Tongue (tissue), 1 donor: ENCODE measurements at regions not wholly inside any gene's neighbourhood (a gene's known extent, or its start where the extent isn't known, plus 50 kb on each side); places are given as distances from the start of the nearest gene placed in this dataset.
"Not testable (repeated sequence)": the region's sequence is repeated elsewhere in the genome, so short reads cannot be mapped to it uniquely, and the experiment has no call there.

Experiments used
- DNase-seq: peaks from one replicate; pipeline ENCODE4 v3.0.0-alpha.2; 2015

DNA sequence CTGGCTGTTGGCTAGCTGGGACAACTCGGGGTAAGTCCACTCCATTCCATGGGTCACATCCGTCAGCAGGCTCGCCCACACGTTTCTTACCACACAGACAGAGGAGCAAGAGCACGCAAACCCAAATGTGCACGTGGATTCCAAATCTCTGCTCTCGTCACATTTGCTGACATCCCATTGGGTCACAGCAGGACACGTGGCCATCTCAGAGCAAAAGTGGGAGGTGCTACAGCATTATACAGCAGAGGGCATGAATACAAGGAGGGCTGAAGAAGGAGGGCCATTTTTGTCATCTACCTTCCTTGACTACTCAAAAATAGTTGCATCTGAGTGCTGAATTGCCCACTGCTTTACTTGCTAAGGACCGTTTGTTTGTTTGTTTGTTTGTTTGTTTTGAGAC, 84.7 kb downstream of the RBBP6 start:
- DNase-seq = no peak

DNA sequence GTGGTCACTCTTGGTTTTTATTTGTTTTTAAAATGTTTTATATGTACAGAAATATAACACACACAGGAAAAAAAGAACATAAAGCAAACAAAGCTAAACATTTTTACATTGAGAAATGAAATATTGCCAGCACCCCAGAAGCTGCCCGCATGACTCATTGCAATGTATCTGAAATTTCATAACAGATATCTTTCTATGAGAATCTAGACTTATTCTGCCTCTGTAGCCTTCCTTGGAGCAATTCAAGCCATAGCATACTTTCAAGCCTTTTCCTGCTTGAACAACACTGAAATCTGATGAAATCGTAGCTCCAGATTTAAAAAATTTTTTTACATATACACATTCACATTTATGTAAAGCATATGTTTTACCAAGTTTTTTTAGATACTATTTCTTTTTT, 86.9 kb downstream of the RBBP6 start:
- no peak for DNase-seq

DNA sequence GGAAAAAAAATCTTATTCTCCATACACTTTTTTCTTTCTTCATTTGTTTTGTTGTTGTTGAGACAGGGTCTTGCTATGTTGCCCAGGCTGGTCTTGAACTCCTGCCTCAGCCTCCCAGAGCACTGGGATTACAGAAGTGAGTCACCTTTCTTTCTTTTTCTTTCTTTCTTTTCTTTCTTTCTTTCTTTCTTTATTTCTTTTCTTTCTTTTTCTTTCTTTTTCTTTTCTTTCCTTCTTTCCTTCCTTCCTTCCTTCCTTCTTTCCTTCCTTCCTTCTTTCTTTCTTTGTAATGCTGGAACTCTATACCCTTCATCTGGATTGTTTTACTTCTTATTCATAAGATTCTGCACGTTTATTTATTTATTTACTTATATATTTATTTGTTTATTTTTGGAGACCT, 94.5 kb upstream of the TNRC6A start:
- DNase-seq = no peak

DNA sequence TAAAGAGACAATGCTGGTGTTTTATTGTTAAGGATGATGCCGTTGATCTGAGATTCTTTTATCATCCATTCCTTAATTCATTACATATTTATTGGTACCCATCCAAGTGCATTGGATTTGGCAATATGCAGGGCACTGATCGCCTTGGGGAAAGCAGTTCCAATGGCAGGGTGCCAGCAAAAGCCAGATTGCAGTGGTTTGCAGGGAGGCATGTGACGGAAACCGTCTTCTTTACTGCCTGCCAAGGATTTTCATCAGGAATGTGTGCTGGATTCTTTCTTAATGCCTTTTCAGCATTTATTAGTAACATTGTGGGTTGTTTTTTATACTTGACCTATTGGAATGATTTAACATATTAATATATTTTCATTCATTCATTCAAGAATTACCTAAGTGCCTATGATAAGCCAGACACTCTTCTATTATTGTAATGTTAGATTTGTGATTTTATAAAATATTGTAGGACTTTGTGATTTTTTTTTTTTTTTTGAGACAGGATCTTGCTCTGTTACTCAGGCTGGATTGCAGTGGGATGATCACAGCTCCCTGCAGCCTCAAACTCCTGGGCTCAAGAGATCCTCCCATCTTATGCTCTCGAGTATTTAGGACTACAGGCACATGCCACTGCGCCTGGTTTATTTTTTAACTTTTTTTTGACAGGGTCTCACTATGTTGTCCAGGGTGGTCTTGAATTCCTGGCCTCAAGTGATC, 93.4 kb upstream of the TNRC6A start:
- peak; percentile 85 for DNase-seq

DNA sequence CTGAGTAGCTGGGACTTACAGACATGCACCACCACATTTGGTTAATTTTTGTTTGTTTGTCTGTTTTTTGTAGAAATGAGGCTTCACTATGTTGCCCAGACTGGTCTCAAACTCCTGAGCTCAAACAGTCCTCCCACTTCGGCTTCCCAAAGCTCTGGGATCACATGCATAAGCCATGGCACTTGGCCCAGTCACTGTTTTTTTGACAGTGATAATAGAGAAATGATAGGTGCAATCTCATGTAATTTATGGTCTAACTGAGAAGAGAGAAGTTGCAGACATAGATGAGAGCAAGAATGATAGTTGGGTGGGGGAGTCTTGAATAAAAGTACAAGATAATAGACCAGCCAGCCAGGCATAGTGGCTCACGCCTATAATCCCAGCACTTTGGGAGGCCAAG, 89.7 kb upstream of the TNRC6A start:
- DNase-seq = no peak

DNA sequence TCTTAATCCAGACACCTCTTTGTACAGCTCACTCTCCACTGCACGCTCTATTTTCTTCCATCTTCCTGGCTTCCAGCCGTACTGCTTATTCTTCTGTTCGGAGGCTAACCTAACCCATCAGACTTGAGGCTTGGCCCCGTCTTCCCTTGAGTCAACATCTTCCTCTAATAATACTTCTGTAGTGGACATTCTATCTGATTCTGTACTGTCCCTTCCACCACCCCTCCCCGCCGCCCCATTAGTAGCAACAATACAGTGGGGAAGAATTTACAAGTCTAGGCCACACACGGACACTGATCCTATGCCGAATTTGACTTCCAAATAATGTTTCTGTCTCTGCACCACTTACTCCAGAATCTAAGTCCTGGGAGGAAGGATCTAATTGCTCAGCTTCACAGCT, 86.0 kb upstream of the TNRC6A start:
- no peak for DNase-seq

DNA sequence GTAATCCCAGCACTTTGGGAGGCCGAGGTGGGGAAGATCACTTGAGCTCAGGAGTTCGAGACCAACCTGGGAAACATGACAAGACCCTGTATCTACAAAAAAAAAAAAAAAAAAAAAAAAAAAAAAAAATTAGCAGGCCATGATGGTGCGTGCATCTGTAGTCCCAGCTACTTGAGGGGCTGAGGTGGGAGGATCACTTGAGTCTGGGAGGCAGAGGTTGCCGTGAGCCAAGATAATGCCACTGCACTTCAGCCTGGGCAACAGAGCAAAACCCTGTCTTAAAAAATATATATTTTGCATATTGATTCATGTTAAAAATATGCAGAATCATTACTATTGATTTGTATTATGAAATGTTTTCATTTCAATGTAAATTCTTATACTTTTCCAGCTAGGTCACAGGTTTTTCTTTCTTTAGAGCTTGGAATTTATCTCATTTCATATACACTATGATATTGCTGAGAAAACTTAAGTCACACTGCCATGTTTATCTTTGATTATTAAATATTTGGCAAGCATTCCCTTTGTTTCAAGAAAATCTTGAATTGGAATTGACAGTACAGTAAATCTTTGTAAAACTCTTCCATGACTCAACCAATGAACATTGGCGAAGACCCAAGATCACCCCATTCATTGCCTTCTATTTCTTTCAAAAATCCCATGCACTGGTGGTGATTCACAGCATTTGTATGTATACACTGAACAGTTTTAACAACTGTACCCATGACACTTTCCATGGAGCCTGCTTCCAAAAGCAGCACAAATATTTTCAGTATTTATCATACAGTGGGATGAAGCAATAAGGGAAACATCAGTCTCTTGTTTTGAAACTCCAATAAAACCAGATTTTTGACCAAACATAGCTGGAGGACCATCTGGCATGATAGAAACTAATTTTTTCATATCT, 83.5 kb upstream of the TNRC6A start:
- DNase-seq = peak; percentile 66

DNA sequence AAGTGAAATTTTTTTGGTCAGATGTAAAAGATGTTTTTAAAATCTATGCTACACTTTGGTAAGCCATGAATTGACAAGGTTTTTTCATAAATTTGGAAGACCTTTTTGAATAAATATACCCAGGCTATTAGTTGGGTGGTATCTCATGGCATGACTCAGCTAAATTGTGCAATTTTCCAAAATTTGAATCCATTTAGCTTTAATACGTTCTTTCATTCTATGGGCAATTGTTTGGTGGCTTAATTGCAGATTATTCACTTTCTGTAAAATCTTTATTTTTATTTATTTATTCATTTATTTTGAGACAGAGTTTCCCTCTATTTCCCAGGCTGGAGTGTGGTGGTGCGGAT, 82.8 kb upstream of the TNRC6A start:
- DNase-seq = no peak

DNA sequence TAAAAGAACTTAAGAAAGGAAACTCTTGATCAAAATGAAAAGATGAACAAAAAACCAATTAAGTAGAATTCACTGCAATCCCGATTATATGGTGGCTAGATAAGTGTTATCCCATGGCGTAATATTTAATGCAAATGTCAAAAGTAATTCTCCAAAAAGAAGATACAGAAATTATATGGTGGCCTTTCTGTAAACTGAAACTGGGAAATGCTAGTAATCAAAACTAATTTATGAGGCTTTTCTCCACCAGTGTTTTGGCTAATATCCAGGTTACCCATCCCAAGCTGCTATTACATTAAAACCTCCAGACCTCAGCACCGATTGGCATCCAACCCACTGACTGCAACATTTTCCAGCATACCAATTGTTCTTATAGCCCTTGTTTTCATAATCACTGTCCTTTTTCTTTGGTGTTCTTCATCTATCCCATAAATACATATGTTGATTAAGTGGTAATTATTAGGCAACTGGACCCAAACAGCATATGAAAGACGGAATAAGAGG, 77.2 kb upstream of the TNRC6A start:
- peak; percentile 8 for DNase-seq

DNA sequence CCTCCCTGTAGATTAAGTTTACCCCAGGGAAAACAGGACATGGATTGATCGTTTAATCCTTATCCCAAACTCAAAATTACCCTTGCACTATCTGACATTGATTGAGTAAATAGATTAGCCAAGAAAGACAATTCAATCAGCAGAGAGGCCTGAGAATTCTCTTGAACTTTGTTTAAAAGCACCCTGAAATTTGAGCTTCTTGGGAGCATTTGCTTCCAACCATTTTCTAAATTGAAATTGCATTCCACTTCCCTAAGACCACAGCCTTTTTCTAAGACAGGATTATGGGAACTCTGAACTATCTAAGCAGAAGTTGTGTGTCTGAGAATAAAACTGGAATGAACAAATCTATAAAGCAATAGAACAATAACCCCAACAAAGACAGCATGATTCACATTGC, 76.6 kb upstream of the TNRC6A start:
- peak; percentile 5 for DNase-seq

DNA sequence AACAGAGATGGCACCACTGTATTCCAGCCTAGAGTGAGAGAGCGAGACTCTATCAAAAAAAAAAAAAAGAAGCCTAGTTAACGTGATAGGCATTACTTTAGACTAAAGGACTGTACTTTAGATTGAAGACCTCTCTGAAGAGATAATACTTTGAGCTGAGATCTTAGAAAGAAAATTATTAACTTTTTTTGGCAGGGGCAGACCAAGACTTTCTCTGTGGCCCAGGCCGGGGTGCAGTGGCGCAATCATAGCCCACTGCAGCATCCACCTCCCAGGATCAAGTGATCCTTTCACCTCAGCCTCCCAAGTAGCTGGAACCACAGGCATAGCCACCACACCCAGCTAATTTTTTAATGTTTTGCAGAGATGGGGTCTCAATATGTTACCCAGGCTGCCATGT, 75.7 kb upstream of the TNRC6A start:
- DNase-seq = no peak

DNA sequence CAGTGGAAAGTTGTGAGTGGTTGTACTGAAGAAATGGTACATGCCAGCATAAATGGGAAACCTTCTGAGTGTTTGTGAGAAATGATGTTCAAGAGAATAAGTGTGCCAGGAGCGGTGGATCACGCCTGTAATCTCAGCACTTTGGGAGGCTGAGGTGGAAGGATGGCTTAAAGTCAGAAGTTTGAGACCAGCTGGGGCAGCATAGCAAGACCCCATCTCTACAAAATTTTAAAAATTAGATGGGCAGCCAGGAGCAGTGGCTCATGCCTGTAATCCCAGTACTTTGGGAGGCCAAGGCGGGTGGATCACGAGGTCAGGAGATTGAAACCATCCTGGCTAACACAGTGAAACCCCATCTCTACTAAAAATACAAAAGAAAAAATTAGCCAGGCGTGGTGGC, 63.5 kb upstream of the TNRC6A start:
- DNase-seq = not testable (repeated sequence)

DNA sequence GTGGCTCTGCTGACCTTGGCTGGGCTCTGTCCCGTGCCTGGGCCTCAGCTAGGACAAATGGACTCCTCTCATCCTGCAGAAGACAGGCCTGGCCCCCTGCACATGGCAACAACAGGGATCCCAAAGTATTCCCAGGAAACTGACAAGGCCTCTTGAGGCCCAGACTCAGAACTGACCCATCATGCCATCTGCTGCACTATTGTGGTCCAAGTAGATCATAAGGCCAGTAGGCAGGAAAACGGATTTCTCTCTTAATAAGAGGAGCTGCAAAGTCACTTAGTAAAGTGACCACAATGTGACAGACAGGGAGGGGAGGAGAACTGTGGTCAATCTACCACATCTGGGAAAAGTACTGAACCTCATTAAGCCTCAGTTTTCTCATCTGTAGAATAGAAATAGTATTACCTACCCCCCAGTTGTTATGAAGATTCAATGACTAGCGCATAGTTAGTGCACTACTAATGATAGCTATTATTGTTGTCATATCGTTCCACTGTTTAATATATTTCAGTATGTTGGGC, 62.1 kb upstream of the TNRC6A start:
- DNase-seq = no peak

DNA sequence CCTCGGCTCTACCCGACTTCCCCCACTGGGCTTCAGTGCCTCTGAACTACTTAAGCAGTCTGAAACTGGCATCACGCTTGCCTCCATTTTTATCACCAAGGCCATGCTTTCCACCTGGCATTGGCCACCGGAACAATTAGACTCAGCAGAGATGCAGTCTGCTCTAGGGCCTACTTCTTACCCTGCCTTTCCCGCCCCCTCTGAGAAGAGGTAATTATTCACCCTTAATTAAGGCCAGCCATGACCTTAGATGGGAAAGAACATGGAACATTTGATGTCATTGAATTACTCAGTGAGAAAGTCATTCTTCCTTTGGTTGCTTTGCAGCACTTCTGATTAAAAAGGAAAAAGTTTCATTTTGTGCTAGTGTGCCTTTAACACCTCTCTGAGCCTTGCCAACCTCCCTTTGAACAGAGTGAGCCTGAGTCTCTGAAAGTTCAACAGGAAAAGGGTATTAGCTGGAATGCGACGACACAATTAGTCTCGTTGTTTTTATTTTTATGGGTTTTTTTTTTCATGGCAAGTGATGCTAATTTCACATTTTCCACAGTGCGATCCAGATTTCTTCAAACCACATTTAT, 60.9 kb upstream of the TNRC6A start:
- DNase-seq = peak; percentile 40

DNA sequence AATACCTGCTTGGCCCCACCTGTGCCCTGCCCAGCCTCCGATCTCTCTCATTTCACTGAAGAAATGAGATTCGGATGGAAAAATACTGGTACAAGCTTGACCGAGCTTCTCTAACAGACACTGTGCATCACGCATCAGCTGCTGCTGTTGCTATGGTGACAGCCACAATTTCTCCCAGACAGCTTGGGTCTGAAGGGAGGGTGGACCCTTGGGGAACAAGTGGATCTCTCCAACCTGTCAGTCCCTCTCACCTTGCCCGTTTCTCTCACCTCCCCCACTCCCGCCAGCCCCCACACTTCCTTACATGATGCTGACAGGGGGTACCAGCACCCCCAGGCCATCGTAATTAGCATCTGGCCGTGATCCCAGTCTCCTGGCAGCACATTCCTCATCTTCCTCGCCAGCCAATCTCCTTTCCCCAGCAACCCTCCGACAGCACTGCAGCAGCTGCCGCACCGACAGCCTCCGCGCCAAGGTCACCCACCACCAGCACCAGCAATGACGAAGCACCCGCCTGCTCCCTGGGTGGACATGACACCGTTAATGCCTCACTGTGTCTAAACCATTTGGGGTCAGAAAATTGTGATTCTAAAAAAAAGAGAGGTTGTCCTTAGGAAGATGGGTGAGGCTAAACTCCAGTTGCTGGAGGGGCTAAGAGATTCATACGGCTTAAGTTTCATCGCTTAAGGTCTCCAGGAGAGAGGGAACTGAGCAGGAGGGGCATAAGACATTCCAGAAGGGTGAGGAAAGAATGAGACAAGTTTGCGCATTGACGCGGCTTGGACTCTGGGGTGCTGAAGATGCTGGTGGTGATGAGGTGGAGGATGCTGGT, 58.6 kb upstream of the TNRC6A start:
- peak; percentile 85 for DNase-seq

DNA sequence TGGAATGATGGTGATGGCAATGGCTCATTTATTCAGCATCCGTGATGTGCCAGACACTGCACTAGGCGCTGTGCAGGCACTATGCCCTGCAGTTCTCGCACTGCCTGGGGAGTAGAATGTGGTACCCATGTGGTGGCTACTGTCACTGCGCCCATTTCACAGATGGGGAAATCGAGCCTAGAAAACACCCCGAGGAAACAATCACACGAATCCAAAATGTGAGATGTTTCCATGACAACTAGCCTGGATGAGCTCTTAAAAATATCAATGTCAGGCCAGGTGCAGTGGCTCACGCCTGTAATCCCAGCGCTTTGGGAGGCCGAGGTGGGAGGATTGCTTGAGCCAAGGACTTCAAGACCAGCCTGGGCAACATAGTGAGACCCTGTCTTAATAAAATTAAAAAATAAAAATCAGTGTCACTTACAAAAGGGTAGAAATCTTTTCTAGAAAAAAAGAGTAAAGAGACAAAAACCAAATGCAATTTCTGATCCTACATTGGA, 57.9 kb upstream of the TNRC6A start:
- DNase-seq = no peak

DNA sequence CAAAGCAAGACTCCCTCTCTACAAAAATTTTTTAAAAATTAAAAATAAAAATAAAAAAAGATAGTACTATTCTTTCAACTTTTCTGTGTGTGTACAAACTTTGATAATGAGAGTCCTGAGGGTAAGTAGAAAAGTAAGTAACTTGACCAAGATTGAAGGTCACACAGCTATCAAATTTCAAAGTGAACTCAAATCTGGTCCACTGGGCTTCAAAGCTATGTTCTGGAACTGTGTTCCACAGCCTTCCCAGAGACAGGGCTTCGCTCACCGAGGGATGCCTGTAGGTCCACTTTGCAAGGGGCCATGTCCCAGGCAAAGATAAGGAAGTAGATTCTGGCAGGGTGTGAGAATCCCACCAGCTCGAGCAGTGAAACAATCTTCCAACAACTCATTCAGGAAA, 56.3 kb upstream of the TNRC6A start:
- no peak for DNase-seq

DNA sequence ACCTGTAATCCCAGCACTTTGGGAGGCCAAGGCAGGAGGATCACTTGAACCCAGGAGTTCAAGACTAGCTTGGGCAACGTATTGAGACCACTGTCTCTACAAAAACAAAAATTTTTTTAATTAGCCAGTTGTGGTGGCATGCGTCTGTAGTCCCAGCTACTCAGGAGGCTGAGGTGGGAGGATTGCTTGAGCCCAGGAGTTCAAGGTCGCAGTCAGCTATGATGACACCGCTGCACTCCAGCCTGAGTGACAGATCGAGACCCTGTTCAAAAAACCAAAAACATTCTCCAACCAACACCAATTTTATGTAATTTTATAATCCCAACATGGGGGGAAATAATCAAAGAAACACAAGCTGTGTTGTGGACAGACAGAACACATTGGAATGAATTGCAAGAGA, 54.6 kb upstream of the TNRC6A start:
- DNase-seq = no peak

DNA sequence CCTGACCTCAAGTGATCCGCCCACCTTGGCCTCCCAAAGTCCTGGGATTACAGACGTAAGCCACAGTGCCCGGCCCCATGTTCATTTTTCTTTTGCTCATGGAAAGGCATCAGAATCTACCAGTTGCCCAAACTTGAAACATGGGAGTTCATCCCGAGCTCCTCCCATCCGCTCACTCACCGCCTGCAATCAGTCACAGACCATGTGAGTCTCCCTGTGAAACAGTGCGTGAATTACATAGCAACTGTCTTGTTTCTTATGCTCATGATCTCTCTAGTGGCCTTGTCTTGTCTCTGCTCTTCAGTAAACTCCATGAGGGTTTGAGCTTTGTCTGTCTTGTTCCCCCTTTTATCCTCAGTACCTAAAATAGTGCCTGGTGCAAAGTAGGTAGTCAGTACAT, 52.1 kb upstream of the TNRC6A start:
- DNase-seq = no peak
